HG02981 (cell line): ENCODE measurements at regions not wholly inside any gene's neighbourhood (a gene's known extent, or its start where the extent isn't known, plus 50 kb on each side); places are given as distances from the start of the nearest gene placed in this dataset.
"Not testable (repeated sequence)": the region's sequence is repeated elsewhere in the genome, so short reads cannot be mapped to it uniquely, and the experiment has no call there.

Source experiments
- ATAC-seq: cut with Tn5 transposase; IDR thresholded peaks from one replicate; pipeline ENCODE4 v1.9.1; 2021; ENCODE audit warnings: mild to moderate bottlenecking, moderate library complexity; ENCODE audit not compliant: unreplicated experiment

GRCh38 chr1:186775881-186776560, 52.7 kb upstream of the PLA2G4A start:
- no peak for ATAC-seq

- no peak for ATAC-seq
These were observed 53.7 kb upstream of the PLA2G4A start for GRCh38 chr1:186775036-186775435.

GRCh38 chr1:186772228-186772627, 56.5 kb upstream of the PLA2G4A start:
- peak; percentile 62 for ATAC-seq

- no peak for ATAC-seq
These were observed 58.3 kb upstream of the PLA2G4A start for GRCh38 chr1:186770421-186770820.

- ATAC-seq = peak; percentile 76
These were observed 59.8 kb upstream of the PLA2G4A start for GRCh38 chr1:186768906-186769305.

GRCh38 chr1:186765446-186765845, 63.3 kb upstream of the PLA2G4A start:
- ATAC-seq = no peak

GRCh38 chr1:186763107-186763506, 65.6 kb upstream of the PLA2G4A start:
- ATAC-seq = peak; percentile 75

GRCh38 chr1:186762653-186763052, 66.1 kb upstream of the PLA2G4A start:
- ATAC-seq = no peak

- ATAC-seq = no peak
These were observed 67.4 kb upstream of the PLA2G4A start for GRCh38 chr1:186761358-186761757.

GRCh38 chr1:186760446-186760845, 68.3 kb upstream of the PLA2G4A start:
- ATAC-seq = no peak

- not testable (repeated sequence) for ATAC-seq
These were observed 69.7 kb upstream of the PLA2G4A start for GRCh38 chr1:186758896-186759606.

GRCh38 chr1:186757851-186758250, 70.9 kb upstream of the PLA2G4A start:
- no peak for ATAC-seq

- no peak for ATAC-seq
These were observed 74.1 kb upstream of the PLA2G4A start for GRCh38 chr1:186754542-186755145.

GRCh38 chr1:186753241-186753640, 73.0 kb upstream of the PTGS2 start:
- ATAC-seq = no peak

- no peak for ATAC-seq
These were observed 70.0 kb upstream of the PTGS2 start for GRCh38 chr1:186750257-186750656.

GRCh38 chr1:186749820-186750219, 69.6 kb upstream of the PTGS2 start:
- ATAC-seq = no peak

GRCh38 chr1:186747661-186748060, 67.4 kb upstream of the PTGS2 start:
- ATAC-seq = no peak

GRCh38 chr1:186745531-186746146, 65.4 kb upstream of the PTGS2 start:
- no peak for ATAC-seq

- ATAC-seq = no peak
These were observed 61.4 kb upstream of the PTGS2 start for GRCh38 chr1:186741640-186742039.

- peak; percentile 52 for ATAC-seq
These were observed 60.1 kb upstream of the PTGS2 start for GRCh38 chr1:186740324-186740723.

GRCh38 chr1:186739515-186739914, 59.3 kb upstream of the PTGS2 start:
- no peak for ATAC-seq

- ATAC-seq = peak; percentile 86
These were observed 58.7 kb upstream of the PTGS2 start for GRCh38 chr1:186738926-186739325.
